ENCODE measurements at regions not wholly inside any gene's neighbourhood (a gene's known extent, or its start where the extent isn't known, plus 50 kb on each side); places are given as distances from the start of the nearest gene placed in this dataset.

DNA sequence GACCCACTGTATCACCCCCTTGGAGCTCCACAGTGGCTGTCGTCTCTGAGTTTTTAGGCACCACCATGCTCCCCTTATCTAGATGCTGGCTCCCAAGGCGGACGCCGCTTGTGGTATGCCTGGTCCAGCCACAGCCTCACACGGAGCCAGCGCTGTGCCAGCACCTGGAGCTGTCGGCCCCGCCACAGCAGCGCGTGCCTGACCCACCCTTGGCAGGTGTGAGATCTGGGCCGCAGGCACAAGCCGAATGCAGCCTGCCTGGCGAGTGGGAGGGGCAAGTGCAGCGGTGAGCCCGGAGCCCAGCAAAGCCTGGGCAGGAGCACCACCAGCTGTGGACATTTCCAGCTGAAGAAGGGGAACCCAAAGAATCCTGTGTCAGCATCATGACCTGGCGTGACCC lies 91.9 kb upstream of the BACE2 start:
- H3K23me2 ChIP-seq (ENCODE audit: insufficient read length, low read depth, low read length, poor library complexity, severe bottlenecking) = no peaks in the 10 kb centered on the region
- H3K79me2 ChIP-seq (ENCODE audit: insufficient read depth, low read length) = no peaks in the 10 kb centered on the region
- Mint-ChIP-seq H3K9me3 (no peaks in the 10 kb centered on the region), H3K4me1 (peaks cover 5 to 10% of the 10 kb centered on the region in 2 experiments; a peak in 3 of 4 replicates), H3K36me3 (ENCODE audit: insufficient read depth in 1 of 3, low read depth in 3 of 3) (no peaks in the 10 kb centered on the region), H3K27ac (no peak overlapping the region), H3K4me3 (no peak overlapping the region), H3K27me3 (ENCODE audit: low read depth) (peaks cover 1% of the 10 kb centered on the region; the same call in 1 of the 2 replicates)
- H2BK5ac ChIP-seq (ENCODE audit: insufficient read length, low read length) = no peak overlapping the region
- H2BK15ac ChIP-seq (ENCODE audit: low read depth, low read length) = no peak overlapping the region
- no peak overlapping the region for H3K4me2 ChIP-seq (ENCODE audit: insufficient read depth, insufficient read length, low read length)
- H3K23ac ChIP-seq (ENCODE audit: insufficient read length, low read depth, low read length) = no peak overlapping the region
- H3K27ac ChIP-seq (ENCODE audit: insufficient read length, low read depth, low read length) = no peak overlapping the region
- H3K4me1 ChIP-seq (ENCODE audit: insufficient read depth, low read length) = no peaks in the 10 kb centered on the region
- no peak overlapping the region for H3K56ac ChIP-seq (ENCODE audit: insufficient read length, low read depth, low read length)
- H3K9me3 ChIP-seq (ENCODE audit: control insufficient read depth, low read depth, low read length) = no peaks in the 10 kb centered on the region
- no peaks in the 10 kb centered on the region for H4K20me1 ChIP-seq (ENCODE audit: control insufficient read depth, insufficient read depth, insufficient read length)
- no peak overlapping the region for H4K5ac ChIP-seq (ENCODE audit: insufficient read length, low read depth, low read length)
- H2BK12ac ChIP-seq (ENCODE audit: insufficient read length, low read depth, low read length) = no peak overlapping the region
- H4K8ac ChIP-seq (replicated peaks; ENCODE audit: insufficient read length, low read depth, low read length) = no peak overlapping the region
- no peak overlapping the region for H3K18ac ChIP-seq (ENCODE audit: insufficient read length, low read depth, low read length)
- no peaks in the 10 kb centered on the region for H3K27me3 ChIP-seq (ENCODE audit: insufficient read depth, low read length)
- H3K14ac ChIP-seq (ENCODE audit: insufficient read depth, low read length) = no peak overlapping the region
- no peak overlapping the region for H2BK20ac ChIP-seq (ENCODE audit: low read depth, low read length, poor library complexity, severe bottlenecking)
- H3K4ac ChIP-seq (ENCODE audit: low read depth, low read length) = no peak overlapping the region
- H2BK120ac ChIP-seq (ENCODE audit: low read depth, low read length, poor library complexity, severe bottlenecking) = no peak overlapping the region
- no peak overlapping the region for H2AFZ ChIP-seq (ENCODE audit: low read length)
- no peak overlapping the region for H2AK5ac ChIP-seq (ENCODE audit: insufficient read length, low read length)
- no peak for DNase-seq
- H3K9ac ChIP-seq (ENCODE audit: extremely low read depth, insufficient read length, low read length) = no peak overlapping the region
- WGBS (ENCODE audit: extremely low coverage, insufficient read length, low lambda C conversion rate) = no CpG with 5 or more reads among the region's 16 CpGs
- H4K91ac ChIP-seq (ENCODE audit: insufficient read length, low read depth, low read length) = no peak overlapping the region
- H3K79me1 ChIP-seq (ENCODE audit: insufficient read depth, low read depth, low read length, poor library complexity, severe bottlenecking) = no peaks in the 10 kb centered on the region
- TF ChIP-seq, protein P1, sequence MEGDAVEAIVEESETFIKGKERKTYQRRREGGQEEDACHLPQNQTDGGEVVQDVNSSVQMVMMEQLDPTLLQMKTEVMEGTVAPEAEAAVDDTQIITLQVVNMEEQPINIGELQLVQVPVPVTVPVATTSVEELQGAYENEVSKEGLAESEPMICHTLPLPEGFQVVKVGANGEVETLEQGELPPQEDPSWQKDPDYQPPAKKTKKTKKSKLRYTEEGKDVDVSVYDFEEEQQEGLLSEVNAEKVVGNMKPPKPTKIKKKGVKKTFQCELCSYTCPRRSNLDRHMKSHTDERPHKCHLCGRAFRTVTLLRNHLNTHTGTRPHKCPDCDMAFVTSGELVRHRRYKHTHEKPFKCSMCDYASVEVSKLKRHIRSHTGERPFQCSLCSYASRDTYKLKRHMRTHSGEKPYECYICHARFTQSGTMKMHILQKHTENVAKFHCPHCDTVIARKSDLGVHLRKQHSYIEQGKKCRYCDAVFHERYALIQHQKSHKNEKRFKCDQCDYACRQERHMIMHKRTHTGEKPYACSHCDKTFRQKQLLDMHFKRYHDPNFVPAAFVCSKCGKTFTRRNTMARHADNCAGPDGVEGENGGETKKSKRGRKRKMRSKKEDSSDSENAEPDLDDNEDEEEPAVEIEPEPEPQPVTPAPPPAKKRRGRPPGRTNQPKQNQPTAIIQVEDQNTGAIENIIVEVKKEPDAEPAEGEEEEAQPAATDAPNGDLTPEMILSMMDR (conservative IDR thresholded peaks at IDR 0.05) = no peak
- no peak overlapping the region for H3T11ph ChIP-seq (ENCODE audit: low read length)

Data from H9 (cell line).